HEK293 (cell line): ENCODE measurements at regions not wholly inside any gene's neighbourhood (a gene's known extent, or its start where the extent isn't known, plus 50 kb on each side); places are given as distances from the start of the nearest gene placed in this dataset.

Experiments used
- CTCF ChIA-PET: fragments of 350-600 bp; formaldehyde crosslinking; extraction: SDS; loops from one replicate; lab custom pipeline; 2021; ENCODE audit warnings: antibody characterized with exemption; lab: Yijun Ruan, JAX
- POLR2A ChIA-PET: fragments of 300-600 bp; formaldehyde crosslinking; extraction: SDS; loops from one replicate; lab custom pipeline; 2020; ENCODE audit warnings: antibody characterized with exemption, inconsistent platforms; lab: Yijun Ruan, JAX
- H3K27ac ChIP-seq: fragments of 200-500 bp; sonication (Bioruptor generic); 2 replicates; pipeline ENCODE4 v1.5.1; 2014; ENCODE audit warnings: low read depth, low read length, control low read depth, inconsistent platforms; ENCODE audit errors: extremely low read depth
- H3K36me3 ChIP-seq, 2 experiments: fragments of 200-500 bp in 1 of 2; sonication (Bioruptor generic) in 1 of 2; 1 replicate in 1 of 2; 2 replicates in 1 of 2; pipeline ENCODE4 v1.5.1; 2014 to 2017; ENCODE audit warnings: inconsistent platforms in 2 of 2, low read length in 2 of 2; ENCODE audit not compliant: control insufficient read depth in 2 of 2, insufficient read depth in 1 of 2
- H3K4me1 ChIP-seq: fragments of 200-500 bp; sonication (Bioruptor generic); 2 replicates; pipeline ENCODE4 v1.5.1; 2014; ENCODE audit warnings: mild to moderate bottlenecking, low read length, inconsistent platforms; ENCODE audit not compliant: control insufficient read depth, insufficient read depth
- H3K4me3 ChIP-seq: 2 replicates; pipeline ENCODE4 v1.5.1; 2011; ENCODE audit warnings: low read depth, mild to moderate bottlenecking, control low read depth, low read length, moderate library complexity
- H3K9me3 ChIP-seq: fragments of 200-500 bp; sonication (Bioruptor generic); 2 replicates; pipeline ENCODE4 v1.5.1; 2014; ENCODE audit warnings: low read depth, low read length, inconsistent platforms; ENCODE audit not compliant: control insufficient read depth, insufficient read depth
- ATF2 ChIP-seq: fragments of 450-650 bp; formaldehyde crosslinking; IDR thresholded peaks from 2 replicates; pipeline ENCODE4 v1.5.1; 2016; ENCODE audit warnings: missing biosample characterization, missing genetic modification characterization, low read depth
- EGR2 ChIP-seq: fragments of 450-650 bp; formaldehyde crosslinking; IDR thresholded peaks from 2 replicates; pipeline ENCODE4 v1.5.1; 2016; ENCODE audit warnings: low read depth, missing biosample characterization, missing genetic modification characterization
- KLF7 ChIP-seq: fragments of 450-650 bp; formaldehyde crosslinking; IDR thresholded peaks from 2 replicates; pipeline ENCODE4 v1.5.1; 2016; ENCODE audit warnings: missing biosample characterization, missing genetic modification characterization, borderline replicate concordance
- OSR2 ChIP-seq: fragments of 450-650 bp; formaldehyde crosslinking; IDR thresholded peaks from 2 replicates; pipeline ENCODE4 v1.5.1; 2016; ENCODE audit warnings: missing biosample characterization, missing genetic modification characterization
- TRIM28 ChIP-seq: IDR thresholded peaks from 2 replicates; pipeline ENCODE4 v1.6.1; 2011; ENCODE audit warnings: low read length, control low read depth, borderline replicate concordance
- ZBTB26 ChIP-seq: fragments of 450-650 bp; formaldehyde crosslinking; optimal IDR thresholded peaks from 2 replicates; pipeline ENCODE3; 2016; ENCODE audit warnings: missing biosample characterization, mild to moderate bottlenecking, missing genetic modification characterization
- ZFP37 ChIP-seq: fragments of 450-650 bp; formaldehyde crosslinking; IDR thresholded peaks from 2 replicates; pipeline ENCODE4 v1.5.1; 2016; ENCODE audit warnings: missing biosample characterization, missing genetic modification characterization
- ZFP41 ChIP-seq: fragments of 450-650 bp; formaldehyde crosslinking; IDR thresholded peaks from 2 replicates; pipeline ENCODE4 v1.5.1; 2016; ENCODE audit warnings: missing biosample characterization, missing genetic modification characterization, borderline replicate concordance
- ZNF114 ChIP-seq: fragments of 450-650 bp; formaldehyde crosslinking; IDR thresholded peaks from 2 replicates; pipeline ENCODE4 v1.5.0; 2017; ENCODE audit warnings: missing biosample characterization, missing genetic modification characterization
- ZNF132 ChIP-seq: fragments of 450-650 bp; formaldehyde crosslinking; IDR thresholded peaks from 2 replicates; pipeline ENCODE4 v1.5.1; 2017; ENCODE audit warnings: missing biosample characterization, missing genetic modification characterization, borderline replicate concordance
- ZNF157 ChIP-seq: fragments of 450-650 bp; formaldehyde crosslinking; IDR thresholded peaks from 2 replicates; pipeline ENCODE4 v1.5.1; 2016; ENCODE audit warnings: missing biosample characterization, missing genetic modification characterization
- ZNF18 ChIP-seq: fragments of 450-650 bp; formaldehyde crosslinking; IDR thresholded peaks from 2 replicates; pipeline ENCODE4 v1.5.1; 2016; ENCODE audit warnings: missing biosample characterization, missing genetic modification characterization
- ZNF184 ChIP-seq: fragments of 450-650 bp; IDR thresholded peaks from 2 replicates; pipeline ENCODE4 v1.5.1; 2018; ENCODE audit warnings: missing biosample characterization, mild to moderate bottlenecking, missing genetic modification characterization
- ZNF274 ChIP-seq, 2 experiments: fragments of 200-500 bp in 1 of 2; fragments of 450-650 bp in 1 of 2; sonication (Bioruptor generic) in 1 of 2; formaldehyde crosslinking in 1 of 2; IDR thresholded peaks; 2 replicates each; pipeline versions ENCODE4 v1.5.1 to v1.6.1; 2014 to 2016; ENCODE audit warnings: borderline replicate concordance in 1 of 2, inconsistent platforms in 1 of 2, low read length in 1 of 2, missing biosample characterization in 1 of 2, missing genetic modification characterization in 1 of 2
- ZNF302 ChIP-seq: fragments of 450-650 bp; formaldehyde crosslinking; IDR thresholded peaks from 2 replicates; pipeline ENCODE4 v1.5.1; 2016; ENCODE audit warnings: missing biosample characterization, missing genetic modification characterization, low read depth
- ZNF362 ChIP-seq: fragments of 450-650 bp; formaldehyde crosslinking; IDR thresholded peaks from 2 replicates; pipeline ENCODE4 v1.5.1; 2016; ENCODE audit warnings: missing biosample characterization, missing genetic modification characterization
- ZNF391 ChIP-seq: fragments of 450-650 bp; formaldehyde crosslinking; IDR thresholded peaks from 2 replicates; pipeline ENCODE4 v1.5.1; 2016; ENCODE audit warnings: low read depth, missing biosample characterization, missing genetic modification characterization, borderline replicate concordance
- ZNF404 ChIP-seq: fragments of 450-650 bp; formaldehyde crosslinking; IDR thresholded peaks from 2 replicates; pipeline ENCODE4 v1.5.1; 2017; ENCODE audit warnings: missing biosample characterization, missing genetic modification characterization
- ZNF473 ChIP-seq: fragments of 450-650 bp; formaldehyde crosslinking; IDR thresholded peaks from 2 replicates; pipeline ENCODE4 v1.5.1; 2017; ENCODE audit warnings: missing biosample characterization, missing genetic modification characterization
- ZNF501 ChIP-seq: fragments of 450-650 bp; formaldehyde crosslinking; IDR thresholded peaks from 2 replicates; pipeline ENCODE4 v1.5.1; 2016; ENCODE audit warnings: missing biosample characterization, missing genetic modification characterization
- ZNF555 ChIP-seq: fragments of 450-650 bp; formaldehyde crosslinking; conservative IDR thresholded peaks from 2 replicates; pipeline ENCODE4 v1.5.1; 2017; ENCODE audit warnings: missing biosample characterization, mild to moderate bottlenecking, missing genetic modification characterization, inconsistent platforms
- ZNF560 ChIP-seq: fragments of 450-650 bp; formaldehyde crosslinking; IDR thresholded peaks from 2 replicates; pipeline ENCODE4 v1.5.1; 2017; ENCODE audit warnings: missing biosample characterization, missing genetic modification characterization, borderline replicate concordance
- ZNF585B ChIP-seq: fragments of 450-650 bp; formaldehyde crosslinking; IDR thresholded peaks from 2 replicates; pipeline ENCODE4 v1.5.1; 2016; ENCODE audit warnings: missing biosample characterization, missing genetic modification characterization
- ZNF664 ChIP-seq: fragments of 450-650 bp; formaldehyde crosslinking; IDR thresholded peaks from 2 replicates; pipeline ENCODE4 v1.5.1; 2016; ENCODE audit warnings: missing biosample characterization, missing genetic modification characterization
- ZNF785 ChIP-seq: fragments of 450-650 bp; formaldehyde crosslinking; IDR thresholded peaks from 2 replicates; pipeline ENCODE4 v1.5.1; 2016; ENCODE audit warnings: missing biosample characterization, missing genetic modification characterization

- ChIA-PET POLR2A (no interaction called here), CTCF (no interaction called here)
- Histone ChIP-seq H3K9me3 (no peaks in the 10 kb centered on the region), H3K4me3 (no peak overlapping the region), H3K4me1 (no peaks in the 10 kb centered on the region), H3K27ac (no peak overlapping the region), H3K36me3 (no peaks in the 10 kb centered on the region)
- TF ChIP-seq KLF7 (tag by site-specific recombination) (no peak), EGR2 (tag by site-specific recombination) (no peak), ZNF585B (no peak), ZNF391 (tag by site-specific recombination) (no peak), OSR2 (tag by site-specific recombination) (no peak), ATF2 (tag by site-specific recombination) (no peak), ZNF404 (tag by site-specific recombination) (no peak), ZNF473 (no peak), ZNF501 (tag by site-specific recombination) (no peak), ZNF132 (no peak), ZNF664 (tag by site-specific recombination) (no peak), ZNF157 (tag by site-specific recombination) (no peak), ZNF302 (no peak), ZNF785 (tag by site-specific recombination) (no peak), ZFP37 (tag by site-specific recombination) (no peak), ZNF560 (no peak), ZNF362 (tag by site-specific recombination) (no peak)
Observed at GRCh38 chr1:169042377-169042776, 64.1 kb upstream of the ATP1B1 start.

GRCh38 chr1:169043823-169044222 is 62.7 kb upstream of the ATP1B1 start:
- CTCF ChIA-PET: no interaction called here
- H3K27ac ChIP-seq: no peak overlapping the region
- H3K9me3 ChIP-seq: no peaks in the 10 kb centered on the region
- H3K36me3 ChIP-seq: no peaks in the 10 kb centered on the region
- no peak for TF ChIP-seq TRIM28
- TF ChIP-seq ZBTB26: no peak
- TF ChIP-seq ZNF114 (tag by site-specific recombination): no peak
- no peak for TF ChIP-seq ZNF555 (tag by site-specific recombination)
- TF ChIP-seq ZNF184 (tag by site-specific recombination): no peak
- no peak for TF ChIP-seq ZFP41 (tag by site-specific recombination)
- no peak for TF ChIP-seq ZNF274 (IDR thresholded peaks at IDR 0.05; ENCODE audit: low read length)
- no peak for TF ChIP-seq ZNF274 (tag by site-specific recombination; IDR thresholded peaks at IDR 0.05; ENCODE audit: borderline replicate concordance)
- TF ChIP-seq ZNF18 (tag by site-specific recombination): no peak
- POLR2A ChIA-PET: no interaction called here
- H3K4me1 ChIP-seq: no peaks in the 10 kb centered on the region
- no peak overlapping the region for H3K4me3 ChIP-seq
